ENCODE measurements at regions not wholly inside any gene's neighbourhood (a gene's known extent, or its start where the extent isn't known, plus 50 kb on each side); places are given as distances from the start of the nearest gene placed in this dataset.

- DNase-seq (ENCODE audit: low spot score) = no peak
- TF ChIP-seq CTCF (IDR thresholded peaks at IDR 0.05; ENCODE audit: borderline replicate concordance, control extremely low read depth, extremely low read depth, insufficient read depth, missing control alignments) = no peak
- in situ Hi-C loops (cut with MboI; ENCODE audit: low sequenced_read_pairs, unreplicated experiment) = no loop called here
Measured at GRCh38 chr10:129310881-129311280, 156.2 kb upstream of the MGMT start.

- no peak for DNase-seq (ENCODE audit: low spot score)
- in situ Hi-C loops (cut with MboI; ENCODE audit: low sequenced_read_pairs, unreplicated experiment) = no loop called here
- no peak for TF ChIP-seq CTCF (IDR thresholded peaks at IDR 0.05; ENCODE audit: borderline replicate concordance, control extremely low read depth, extremely low read depth, insufficient read depth, missing control alignments)
Measured at GRCh38 chr10:129319934-129320333, 147.1 kb upstream of the MGMT start.

GRCh38 chr10:129320340-129320739 lies 146.7 kb upstream of the MGMT start:
- DNase-seq (ENCODE audit: low spot score) = no peak
- in situ Hi-C loops (cut with MboI; ENCODE audit: low sequenced_read_pairs, unreplicated experiment) = no loop called here
- no peak for TF ChIP-seq CTCF (IDR thresholded peaks at IDR 0.05; ENCODE audit: borderline replicate concordance, control extremely low read depth, extremely low read depth, insufficient read depth, missing control alignments)

GRCh38 chr10:129321727-129322126 lies 145.3 kb upstream of the MGMT start:
- in situ Hi-C loops (cut with MboI; ENCODE audit: low sequenced_read_pairs, unreplicated experiment) = no loop called here

GRCh38 chr10:129322933-129323820 lies 143.9 kb upstream of the MGMT start:
- TF ChIP-seq CTCF (IDR thresholded peaks at IDR 0.05; ENCODE audit: borderline replicate concordance, control extremely low read depth, extremely low read depth, insufficient read depth, missing control alignments) = no peak
- in situ Hi-C loops (cut with MboI; ENCODE audit: low sequenced_read_pairs, unreplicated experiment) = no loop called here
- DNase-seq (ENCODE audit: low spot score) = no peak

More at GRCh38 chr10:129321727-129322126, 145.3 kb upstream of the MGMT start:
- no peak for DNase-seq (ENCODE audit: low spot score)
- TF ChIP-seq CTCF (IDR thresholded peaks at IDR 0.05; ENCODE audit: borderline replicate concordance, control extremely low read depth, extremely low read depth, insufficient read depth, missing control alignments) = no peak

GRCh38 chr10:129323879-129324278 lies 143.2 kb upstream of the MGMT start:
- in situ Hi-C loops (cut with MboI; ENCODE audit: low sequenced_read_pairs, unreplicated experiment) = no loop called here
- TF ChIP-seq CTCF (IDR thresholded peaks at IDR 0.05; ENCODE audit: borderline replicate concordance, control extremely low read depth, extremely low read depth, insufficient read depth, missing control alignments) = no peak
- no peak for DNase-seq (ENCODE audit: low spot score)
